Suprapubic skin (tissue), 3 donors: ENCODE measurements at regions not wholly inside any gene's neighbourhood (a gene's known extent, or its start where the extent isn't known, plus 50 kb on each side); places are given as distances from the start of the nearest gene placed in this dataset.

Source experiments
- POLR2A ChIP-seq, 2 donors: fragments of 450-650 bp; IDR thresholded peaks; one replicate each; pipeline ENCODE4 v1.6.1; 2017; ENCODE audit warnings: antibody characterized with exemption in 2 of 2, mild to moderate bottlenecking in 2 of 2, moderate library complexity in 2 of 2
- TF ChIP-seq, protein P1 (sequence below), 2 donors: fragments of 200-600 bp in 1 of 2; fragments of 450-650 bp in 1 of 2; sonication (generic) in 1 of 2; IDR thresholded peaks; one replicate each; pipeline ENCODE4 v1.5.1; 2016 to 2019; ENCODE audit warnings: antibody characterized with exemption in 2 of 2, mild to moderate bottlenecking in 1 of 2, moderate library complexity in 1 of 2

DNA sequence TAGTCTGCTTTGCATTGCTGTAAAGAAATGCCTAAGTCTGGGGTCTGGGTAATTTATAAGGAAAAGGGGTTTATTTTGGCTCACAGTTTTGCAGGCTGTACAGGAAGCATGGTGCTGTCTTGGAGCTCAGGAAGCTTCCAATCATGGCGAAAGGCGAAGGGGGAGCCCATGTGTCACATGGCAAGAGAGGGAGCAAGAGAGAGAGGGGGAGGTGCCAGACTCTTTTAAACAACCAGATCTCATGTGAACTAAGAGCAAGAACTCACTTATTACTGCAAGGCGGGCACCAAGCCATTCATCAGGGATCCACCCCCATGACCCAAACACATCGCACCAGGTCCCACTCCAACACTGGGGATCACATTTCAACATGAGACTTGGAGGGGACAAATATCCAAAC, 148.2 kb upstream of the HS3ST2 start:
- no peak for TF ChIP-seq POLR2A (IDR thresholded peaks at IDR 0.05)
- TF ChIP-seq, protein P1, sequence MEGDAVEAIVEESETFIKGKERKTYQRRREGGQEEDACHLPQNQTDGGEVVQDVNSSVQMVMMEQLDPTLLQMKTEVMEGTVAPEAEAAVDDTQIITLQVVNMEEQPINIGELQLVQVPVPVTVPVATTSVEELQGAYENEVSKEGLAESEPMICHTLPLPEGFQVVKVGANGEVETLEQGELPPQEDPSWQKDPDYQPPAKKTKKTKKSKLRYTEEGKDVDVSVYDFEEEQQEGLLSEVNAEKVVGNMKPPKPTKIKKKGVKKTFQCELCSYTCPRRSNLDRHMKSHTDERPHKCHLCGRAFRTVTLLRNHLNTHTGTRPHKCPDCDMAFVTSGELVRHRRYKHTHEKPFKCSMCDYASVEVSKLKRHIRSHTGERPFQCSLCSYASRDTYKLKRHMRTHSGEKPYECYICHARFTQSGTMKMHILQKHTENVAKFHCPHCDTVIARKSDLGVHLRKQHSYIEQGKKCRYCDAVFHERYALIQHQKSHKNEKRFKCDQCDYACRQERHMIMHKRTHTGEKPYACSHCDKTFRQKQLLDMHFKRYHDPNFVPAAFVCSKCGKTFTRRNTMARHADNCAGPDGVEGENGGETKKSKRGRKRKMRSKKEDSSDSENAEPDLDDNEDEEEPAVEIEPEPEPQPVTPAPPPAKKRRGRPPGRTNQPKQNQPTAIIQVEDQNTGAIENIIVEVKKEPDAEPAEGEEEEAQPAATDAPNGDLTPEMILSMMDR (IDR thresholded peaks at IDR 0.05), result no peak
